ENCODE measurements at regions not wholly inside any gene's neighbourhood (a gene's known extent, or its start where the extent isn't known, plus 50 kb on each side); places are given as distances from the start of the nearest gene placed in this dataset.

DNA sequence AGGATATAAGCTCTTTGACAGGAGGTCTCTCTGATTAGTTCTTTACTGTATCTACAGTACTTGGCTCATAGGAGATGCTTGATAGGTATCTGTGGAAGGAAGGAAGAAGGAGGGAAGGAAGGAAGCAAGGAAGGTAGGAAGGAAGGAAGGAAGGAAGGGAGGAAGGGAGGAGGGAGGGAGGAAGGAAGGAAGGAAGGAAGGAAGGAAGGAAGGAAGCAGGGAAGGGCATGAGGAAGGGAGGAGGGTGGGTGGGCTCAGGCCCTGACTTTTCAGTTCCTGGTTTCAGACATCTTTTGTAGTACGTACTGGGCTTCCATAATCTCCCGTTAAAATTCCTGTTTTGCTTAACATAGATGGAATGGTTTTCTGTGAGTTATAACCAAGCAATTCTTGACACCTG lies 175.0 kb upstream of the NUDT4 start:
- H4K20me1 ChIP-seq (ENCODE audit: control insufficient read depth, insufficient read depth, low read depth, low read length): no peaks in the 10 kb centered on the region
- H3K9me3 ChIP-seq (ENCODE audit: control insufficient read depth, insufficient read depth, low read length): no peaks in the 10 kb centered on the region
- H3K79me2 ChIP-seq (ENCODE audit: control insufficient read depth, low read length): no peaks in the 10 kb centered on the region
- H3K4me3 ChIP-seq (ENCODE audit: low read length): no peak overlapping the region
- no peak overlapping the region for H3K27ac ChIP-seq (ENCODE audit: low read depth, low read length)
- no peaks in the 10 kb centered on the region for H3K27me3 ChIP-seq (ENCODE audit: control insufficient read depth, low read length)
- H3K9me2 ChIP-seq (replicated peaks; ENCODE audit: control insufficient read depth, low read length): no peaks in the 10 kb centered on the region
- H3K4me1 ChIP-seq (ENCODE audit: control insufficient read depth, low read length): no peaks in the 10 kb centered on the region
- H3K36me3 ChIP-seq (ENCODE audit: control insufficient read depth, low read length): no peaks in the 10 kb centered on the region
- no peak overlapping the region for H3K4me2 ChIP-seq (ENCODE audit: low read length)
- TF ChIP-seq, protein P1, sequence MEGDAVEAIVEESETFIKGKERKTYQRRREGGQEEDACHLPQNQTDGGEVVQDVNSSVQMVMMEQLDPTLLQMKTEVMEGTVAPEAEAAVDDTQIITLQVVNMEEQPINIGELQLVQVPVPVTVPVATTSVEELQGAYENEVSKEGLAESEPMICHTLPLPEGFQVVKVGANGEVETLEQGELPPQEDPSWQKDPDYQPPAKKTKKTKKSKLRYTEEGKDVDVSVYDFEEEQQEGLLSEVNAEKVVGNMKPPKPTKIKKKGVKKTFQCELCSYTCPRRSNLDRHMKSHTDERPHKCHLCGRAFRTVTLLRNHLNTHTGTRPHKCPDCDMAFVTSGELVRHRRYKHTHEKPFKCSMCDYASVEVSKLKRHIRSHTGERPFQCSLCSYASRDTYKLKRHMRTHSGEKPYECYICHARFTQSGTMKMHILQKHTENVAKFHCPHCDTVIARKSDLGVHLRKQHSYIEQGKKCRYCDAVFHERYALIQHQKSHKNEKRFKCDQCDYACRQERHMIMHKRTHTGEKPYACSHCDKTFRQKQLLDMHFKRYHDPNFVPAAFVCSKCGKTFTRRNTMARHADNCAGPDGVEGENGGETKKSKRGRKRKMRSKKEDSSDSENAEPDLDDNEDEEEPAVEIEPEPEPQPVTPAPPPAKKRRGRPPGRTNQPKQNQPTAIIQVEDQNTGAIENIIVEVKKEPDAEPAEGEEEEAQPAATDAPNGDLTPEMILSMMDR (IDR thresholded peaks at IDR 0.05; ENCODE audit: low read depth, low read length, poor library complexity, severe bottlenecking): no peak
- no peak for TF ChIP-seq EZH2phosphoT487 (IDR thresholded peaks at IDR 0.05; ENCODE audit: borderline replicate concordance, low read length)
- no peaks in the 10 kb centered on the region for H3F3A ChIP-seq (ENCODE audit: control insufficient read depth, insufficient read depth)

DNA sequence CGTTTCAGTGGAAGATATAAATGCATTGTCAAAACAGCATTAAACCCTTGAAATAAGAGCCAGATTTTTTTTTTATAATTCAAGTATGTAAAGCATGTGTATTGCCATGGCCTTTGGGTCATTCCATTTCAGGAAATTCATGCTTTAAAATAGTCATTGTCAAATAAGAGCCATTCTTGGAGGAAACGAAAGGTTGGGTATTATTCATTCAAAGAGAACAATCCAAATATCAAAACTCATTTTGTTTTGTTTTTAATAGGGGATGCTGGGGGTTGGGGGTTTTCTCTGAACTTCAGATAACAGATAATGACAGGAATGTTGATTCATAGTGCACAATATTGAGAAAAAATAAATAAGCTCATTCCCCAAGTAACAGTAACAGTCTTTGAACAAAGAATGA lies 174.4 kb upstream of the NUDT4 start:
- no peak for TF ChIP-seq EZH2phosphoT487 (IDR thresholded peaks at IDR 0.05; ENCODE audit: borderline replicate concordance, low read length)
- TF ChIP-seq, protein P1 (IDR thresholded peaks at IDR 0.05; ENCODE audit: low read depth, low read length, poor library complexity, severe bottlenecking): no peak
- H3K9me3 ChIP-seq (ENCODE audit: control insufficient read depth, insufficient read depth, low read length): no peaks in the 10 kb centered on the region
- H3K27ac ChIP-seq (ENCODE audit: low read depth, low read length): no peak overlapping the region
- no peaks in the 10 kb centered on the region for H3K27me3 ChIP-seq (ENCODE audit: control insufficient read depth, low read length)
- H3K4me1 ChIP-seq (ENCODE audit: control insufficient read depth, low read length): no peaks in the 10 kb centered on the region
- no peaks in the 10 kb centered on the region for H3K36me3 ChIP-seq (ENCODE audit: control insufficient read depth, low read length)
- no peaks in the 10 kb centered on the region for H3F3A ChIP-seq (ENCODE audit: control insufficient read depth, insufficient read depth)
- H3K9me2 ChIP-seq (replicated peaks; ENCODE audit: control insufficient read depth, low read length): no peaks in the 10 kb centered on the region
- H4K20me1 ChIP-seq (ENCODE audit: control insufficient read depth, insufficient read depth, low read depth, low read length): no peaks in the 10 kb centered on the region
- H3K79me2 ChIP-seq (ENCODE audit: control insufficient read depth, low read length): no peaks in the 10 kb centered on the region
- no peak overlapping the region for H3K4me2 ChIP-seq (ENCODE audit: low read length)
- no peak overlapping the region for H3K4me3 ChIP-seq (ENCODE audit: low read length)

DNA sequence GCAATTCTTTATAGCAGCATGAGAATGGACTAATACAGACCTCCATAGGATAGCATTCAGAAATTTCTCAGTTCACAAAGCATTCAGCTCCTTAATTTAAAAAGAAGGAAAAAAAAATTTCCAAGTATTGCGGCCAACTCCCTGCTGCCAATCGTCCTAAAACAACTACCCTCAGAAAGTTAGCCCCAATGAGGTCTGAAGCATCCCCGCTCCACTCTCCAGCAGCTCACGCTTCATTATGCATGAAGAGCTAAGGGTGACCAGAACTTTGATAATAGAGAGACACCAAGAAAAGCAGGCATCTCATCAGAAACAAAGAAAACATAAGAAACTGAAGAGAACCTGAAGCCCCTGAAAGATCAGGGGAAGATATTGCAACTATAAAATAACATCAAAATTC lies 172.8 kb upstream of the NUDT4 start:
- no peak overlapping the region for H3K4me2 ChIP-seq (ENCODE audit: low read length)
- no peak overlapping the region for H3K4me3 ChIP-seq (ENCODE audit: low read length)
- no peaks in the 10 kb centered on the region for H3K79me2 ChIP-seq (ENCODE audit: control insufficient read depth, low read length)
- no peaks in the 10 kb centered on the region for H3K4me1 ChIP-seq (ENCODE audit: control insufficient read depth, low read length)
- no peaks in the 10 kb centered on the region for H3K9me2 ChIP-seq (replicated peaks; ENCODE audit: control insufficient read depth, low read length)
- no peaks in the 10 kb centered on the region for H4K20me1 ChIP-seq (ENCODE audit: control insufficient read depth, insufficient read depth, low read depth, low read length)
- no peaks in the 10 kb centered on the region for H3K36me3 ChIP-seq (ENCODE audit: control insufficient read depth, low read length)
- no peaks in the 10 kb centered on the region for H3F3A ChIP-seq (ENCODE audit: control insufficient read depth, insufficient read depth)
- no peak overlapping the region for H3K27ac ChIP-seq (ENCODE audit: low read depth, low read length)
- no peaks in the 10 kb centered on the region for H3K27me3 ChIP-seq (ENCODE audit: control insufficient read depth, low read length)
- TF ChIP-seq, protein P1 (IDR thresholded peaks at IDR 0.05; ENCODE audit: low read depth, low read length, poor library complexity, severe bottlenecking): no peak
- no peak for TF ChIP-seq EZH2phosphoT487 (IDR thresholded peaks at IDR 0.05; ENCODE audit: borderline replicate concordance, low read length)
- no peaks in the 10 kb centered on the region for H3K9me3 ChIP-seq (ENCODE audit: control insufficient read depth, insufficient read depth, low read length)

DNA sequence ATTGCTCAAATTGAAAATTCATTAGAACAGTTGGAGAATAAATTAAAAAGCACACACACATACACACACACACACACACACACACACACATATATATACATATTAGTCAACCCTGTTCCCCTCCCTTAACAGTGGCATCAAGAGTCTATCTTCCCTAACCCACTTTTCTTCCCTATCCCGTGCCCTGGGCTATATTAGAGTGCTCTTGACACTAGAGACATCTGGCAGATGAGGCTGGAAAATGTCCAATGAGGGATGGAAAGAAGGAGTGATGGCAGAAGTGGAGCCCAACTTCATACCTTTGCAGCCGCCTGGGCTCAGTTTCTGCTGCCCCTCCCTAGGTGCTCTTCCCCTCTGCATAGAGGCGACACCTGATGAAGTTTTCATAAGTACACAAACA lies 172.4 kb upstream of the NUDT4 start:
- Histone ChIP-seq H3K9me2 (replicated peaks; ENCODE audit: control insufficient read depth, low read length) (no peaks in the 10 kb centered on the region), H3K27me3 (ENCODE audit: control insufficient read depth, low read length) (no peaks in the 10 kb centered on the region), H3K4me1 (ENCODE audit: control insufficient read depth, low read length) (no peaks in the 10 kb centered on the region), H3K36me3 (ENCODE audit: control insufficient read depth, low read length) (no peaks in the 10 kb centered on the region), H3K4me2 (ENCODE audit: low read length) (no peak overlapping the region), H3K79me2 (ENCODE audit: control insufficient read depth, low read length) (no peaks in the 10 kb centered on the region), H3K27ac (ENCODE audit: low read depth, low read length) (no peak overlapping the region), H3K4me3 (ENCODE audit: low read length) (no peak overlapping the region), H3F3A (ENCODE audit: control insufficient read depth, insufficient read depth) (no peaks in the 10 kb centered on the region), H4K20me1 (ENCODE audit: control insufficient read depth, insufficient read depth, low read depth, low read length) (no peaks in the 10 kb centered on the region), H3K9me3 (ENCODE audit: control insufficient read depth, insufficient read depth, low read length) (no peaks in the 10 kb centered on the region)
- TF ChIP-seq EZH2phosphoT487 (IDR thresholded peaks at IDR 0.05; ENCODE audit: borderline replicate concordance, low read length): no peak
- TF ChIP-seq, protein P1 (IDR thresholded peaks at IDR 0.05; ENCODE audit: low read depth, low read length, poor library complexity, severe bottlenecking): no peak

Data from DOHH2 (cell line).